ENCODE measurements at regions not wholly inside any gene's neighbourhood (a gene's known extent, or its start where the extent isn't known, plus 50 kb on each side); places are given as distances from the start of the nearest gene placed in this dataset.

- no peak overlapping the region for H3K27ac ChIP-seq
- no peak for TF ChIP-seq ZFX (IDR thresholded peaks at IDR 0.05; ENCODE audit: borderline replicate concordance)
- TF ChIP-seq, protein P1, sequence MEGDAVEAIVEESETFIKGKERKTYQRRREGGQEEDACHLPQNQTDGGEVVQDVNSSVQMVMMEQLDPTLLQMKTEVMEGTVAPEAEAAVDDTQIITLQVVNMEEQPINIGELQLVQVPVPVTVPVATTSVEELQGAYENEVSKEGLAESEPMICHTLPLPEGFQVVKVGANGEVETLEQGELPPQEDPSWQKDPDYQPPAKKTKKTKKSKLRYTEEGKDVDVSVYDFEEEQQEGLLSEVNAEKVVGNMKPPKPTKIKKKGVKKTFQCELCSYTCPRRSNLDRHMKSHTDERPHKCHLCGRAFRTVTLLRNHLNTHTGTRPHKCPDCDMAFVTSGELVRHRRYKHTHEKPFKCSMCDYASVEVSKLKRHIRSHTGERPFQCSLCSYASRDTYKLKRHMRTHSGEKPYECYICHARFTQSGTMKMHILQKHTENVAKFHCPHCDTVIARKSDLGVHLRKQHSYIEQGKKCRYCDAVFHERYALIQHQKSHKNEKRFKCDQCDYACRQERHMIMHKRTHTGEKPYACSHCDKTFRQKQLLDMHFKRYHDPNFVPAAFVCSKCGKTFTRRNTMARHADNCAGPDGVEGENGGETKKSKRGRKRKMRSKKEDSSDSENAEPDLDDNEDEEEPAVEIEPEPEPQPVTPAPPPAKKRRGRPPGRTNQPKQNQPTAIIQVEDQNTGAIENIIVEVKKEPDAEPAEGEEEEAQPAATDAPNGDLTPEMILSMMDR (IDR thresholded peaks at IDR 0.05) = no peak
Measured at GRCh38 chr16:87227296-87227951, 89.8 kb downstream of the C16orf95 start.

- no peak overlapping the region for H3K27ac ChIP-seq
- TF ChIP-seq ZFX (IDR thresholded peaks at IDR 0.05; ENCODE audit: borderline replicate concordance) = no peak
- TF ChIP-seq, protein P1 (IDR thresholded peaks at IDR 0.05) = no peak
Measured at GRCh38 chr16:87228363-87228762, 88.8 kb downstream of the C16orf95 start.

DNA sequence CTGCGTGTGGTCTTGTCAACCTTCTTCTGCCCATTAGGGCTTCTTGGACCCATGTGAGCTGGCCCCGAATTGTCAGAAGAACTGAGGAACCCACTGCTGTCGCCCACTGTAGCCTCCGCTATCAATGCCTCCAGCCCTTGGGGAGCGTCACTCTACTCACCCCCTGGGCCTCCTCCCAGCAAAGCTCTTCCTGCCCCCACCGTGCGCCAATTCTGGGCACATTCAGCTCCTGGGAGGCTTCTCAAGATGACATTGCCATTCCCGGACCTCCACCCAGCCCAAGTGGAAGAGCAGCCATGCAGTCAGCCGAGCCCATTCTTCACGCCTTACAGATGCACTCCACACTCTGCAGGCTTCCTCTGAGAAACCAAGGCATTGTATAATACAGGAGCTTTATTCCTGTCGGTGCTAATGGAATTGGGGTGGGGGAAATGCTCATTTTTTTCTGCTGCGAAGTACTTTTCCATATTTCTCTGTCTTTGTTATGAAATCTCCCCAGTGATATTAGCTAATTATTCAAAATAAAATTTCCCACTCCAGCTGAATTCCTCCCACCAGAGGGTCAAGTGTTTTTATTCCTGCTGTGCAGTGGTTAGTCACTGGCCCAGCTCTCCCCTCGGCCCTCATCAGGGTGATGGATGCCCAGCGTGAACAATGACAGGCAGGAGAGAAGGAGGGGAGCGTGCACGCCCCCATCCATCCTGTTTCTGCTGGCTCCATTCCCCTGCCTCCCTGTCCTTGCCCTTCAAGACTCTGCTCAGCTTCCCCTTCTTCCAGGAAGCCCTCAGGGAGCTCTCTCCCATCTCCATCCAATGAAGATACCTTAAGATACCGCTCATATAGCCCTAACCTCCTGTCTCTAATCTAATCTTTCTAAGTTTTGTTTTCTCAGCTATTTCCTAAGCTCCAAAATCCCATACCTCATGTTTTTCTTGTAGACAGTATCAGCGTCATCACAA lies 87.7 kb downstream of the C16orf95 start:
- H3K27ac ChIP-seq = no peak overlapping the region
- no peak for TF ChIP-seq ZFX (IDR thresholded peaks at IDR 0.05; ENCODE audit: borderline replicate concordance)
- TF ChIP-seq, protein P1 (IDR thresholded peaks at IDR 0.05) = no peak

- H3K27ac ChIP-seq = no peak overlapping the region
- TF ChIP-seq ZFX (IDR thresholded peaks at IDR 0.05; ENCODE audit: borderline replicate concordance) = no peak
- TF ChIP-seq, protein P1 (IDR thresholded peaks at IDR 0.05) = no peak
Measured at GRCh38 chr16:87230571-87230970, 86.6 kb downstream of the C16orf95 start.

- TF ChIP-seq, protein P1 (IDR thresholded peaks at IDR 0.05) = no peak
- no peak for TF ChIP-seq ZFX (IDR thresholded peaks at IDR 0.05; ENCODE audit: borderline replicate concordance)
- no peak overlapping the region for H3K27ac ChIP-seq
Measured at GRCh38 chr16:87231295-87231694, 85.9 kb downstream of the C16orf95 start.

DNA sequence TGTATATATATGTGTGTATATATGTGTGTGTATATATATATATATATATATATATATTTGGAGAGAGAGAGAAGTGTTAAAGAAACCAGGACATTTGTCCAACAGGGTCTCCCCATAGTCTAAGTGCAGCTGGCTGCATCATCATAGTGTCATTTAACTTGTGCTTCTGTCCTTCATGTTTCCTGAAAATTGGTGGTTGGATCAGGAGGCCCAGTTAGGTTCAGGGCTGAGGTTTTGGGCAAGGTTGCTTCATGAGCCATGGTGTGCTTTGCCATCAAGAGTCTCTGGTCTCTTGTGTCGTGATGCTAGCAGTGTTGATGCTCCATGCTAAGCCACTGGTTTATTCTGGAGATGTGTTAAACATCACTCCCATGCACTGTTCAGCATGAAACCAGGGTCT lies 85.3 kb downstream of the C16orf95 start:
- no peak for TF ChIP-seq ZFX (IDR thresholded peaks at IDR 0.05; ENCODE audit: borderline replicate concordance)
- TF ChIP-seq, protein P1 (IDR thresholded peaks at IDR 0.05) = no peak
- H3K27ac ChIP-seq = no peak overlapping the region

DNA sequence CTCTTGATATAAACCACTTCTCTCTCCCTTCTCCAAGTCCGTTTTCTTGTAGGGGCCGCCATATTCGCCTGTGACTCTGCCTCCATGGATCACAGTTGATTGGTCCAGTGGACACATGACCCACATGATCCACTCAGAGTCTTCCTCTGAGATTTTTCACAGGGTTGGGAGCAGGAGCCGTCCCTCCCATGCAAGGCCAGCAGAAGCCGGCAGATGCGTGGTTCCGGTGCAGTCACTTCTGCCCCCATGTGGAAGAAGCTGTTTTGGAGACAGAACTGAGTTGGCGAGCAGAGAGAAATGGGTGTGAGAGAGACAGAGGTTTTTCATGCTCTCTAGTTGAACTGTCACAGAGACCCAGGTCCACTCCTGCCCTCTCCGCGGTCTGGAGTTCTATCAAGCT lies 83.3 kb downstream of the C16orf95 start:
- no peak overlapping the region for H3K27ac ChIP-seq
- no peak for TF ChIP-seq ZFX (IDR thresholded peaks at IDR 0.05; ENCODE audit: borderline replicate concordance)
- TF ChIP-seq, protein P1 (IDR thresholded peaks at IDR 0.05) = no peak

All from 22Rv1 (cell line).